Uterus (tissue), 3 donors: ENCODE measurements at regions not wholly inside any gene's neighbourhood (a gene's known extent, or its start where the extent isn't known, plus 50 kb on each side); places are given as distances from the start of the nearest gene placed in this dataset.

ENCODE experiments used
- DNase-seq, 2 donors: peaks; one replicate each; pipeline ENCODE4 v3.0.0-alpha.2; 2019 to 2020
- H3K27ac ChIP-seq, 2 donors: fragments of 200-600 bp; sonication (generic); 1 replicate in 1 of 2; 2 replicates in 1 of 2; pipeline ENCODE4 v1.5.1; 2016 to 2018
- H3K27me3 ChIP-seq, 2 donors: fragments of 200-600 bp; sonication (generic); one replicate each; pipeline ENCODE4 v1.5.1; 2018 to 2019; ENCODE audit warnings: control low read depth in 1 of 2
- H3K36me3 ChIP-seq, 2 donors: fragments of 200-600 bp; sonication (generic); one replicate each; pipeline ENCODE4 v1.5.1; 2019; ENCODE audit warnings: control low read depth in 1 of 2
- H3K4me1 ChIP-seq, 2 donors: fragments of 200-600 bp; sonication (generic); one replicate each; pipeline ENCODE4 v1.5.1; 2018 to 2019; ENCODE audit warnings: control low read depth in 1 of 2
- H3K4me3 ChIP-seq, 2 donors: fragments of 200-600 bp; sonication (generic); 1 replicate in 1 of 2; 2 replicates in 1 of 2; pipeline ENCODE4 v1.5.1; 2018 to 2019; ENCODE audit warnings: mild to moderate bottlenecking in 1 of 2
- H3K9me3 ChIP-seq, 2 donors: fragments of 200-600 bp; sonication (generic); one replicate each; pipeline ENCODE4 v1.5.1; 2019; ENCODE audit warnings: control low read depth in 1 of 2
- CTCF ChIP-seq, 4 experiments: fragments of 200-600 bp in 2 of 4; fragments of 450-650 bp in 2 of 4; sonication (generic) in 2 of 4; IDR thresholded peaks; one replicate each; pipeline ENCODE4 v1.5.1; 2016 to 2019; ENCODE audit warnings: antibody characterized with exemption in 4 of 4, mild to moderate bottlenecking in 2 of 4, moderate library complexity in 1 of 4
- POLR2A ChIP-seq, 2 donors: fragments of 450-650 bp; IDR thresholded peaks; one replicate each; pipeline ENCODE4 v1.6.1; 2016; ENCODE audit warnings: antibody characterized with exemption in 2 of 2, mild to moderate bottlenecking in 1 of 2, moderate library complexity in 1 of 2
- intact Hi-C: fragments of 100-400 bp; cut with DNase I; formaldehyde crosslinking; loops from one replicate; pipeline ENCODE4 v1.15.1; 2023; ENCODE audit warnings: low total_unique reads
- donor health status: DM: yes; HTN: yes; CAD: no.

GRCh38 chr5:88426441-88426840 lies 157.8 kb upstream of the TMEM161B start:
- Histone ChIP-seq H3K36me3 (no peaks in the 10 kb centered on the region), H3K27ac (no peak overlapping the region), H3K4me1 (no peaks in the 10 kb centered on the region), H3K27me3 (no peaks in the 10 kb centered on the region), H3K4me3 (no peak overlapping the region), H3K9me3 (no peaks in the 10 kb centered on the region)
- no peak for DNase-seq
- TF ChIP-seq POLR2A (IDR thresholded peaks at IDR 0.05) (no peak), CTCF (IDR thresholded peaks at IDR 0.05) (no peak)
- intact Hi-C loops = no loop called here

GRCh38 chr5:88425124-88425523 lies 156.5 kb upstream of the TMEM161B start:
- Histone ChIP-seq H3K36me3 (no peaks in the 10 kb centered on the region), H3K9me3 (no peaks in the 10 kb centered on the region), H3K27me3 (no peaks in the 10 kb centered on the region), H3K27ac (no peak overlapping the region), H3K4me3 (no peak overlapping the region), H3K4me1 (no peaks in the 10 kb centered on the region)
- TF ChIP-seq CTCF (IDR thresholded peaks at IDR 0.05) (no peak), POLR2A (IDR thresholded peaks at IDR 0.05) (no peak)
- DNase-seq = no peak
- intact Hi-C loops = no loop called here

- no peak for DNase-seq
- no peaks in the 10 kb centered on the region for H3K36me3 ChIP-seq
- intact Hi-C loops = no loop called here
- no peaks in the 10 kb centered on the region for H3K4me1 ChIP-seq
- no peak overlapping the region for H3K4me3 ChIP-seq
- no peaks in the 10 kb centered on the region for H3K27me3 ChIP-seq
- no peak for TF ChIP-seq POLR2A (IDR thresholded peaks at IDR 0.05)
- no peak for TF ChIP-seq CTCF (IDR thresholded peaks at IDR 0.05)
- no peak overlapping the region for H3K27ac ChIP-seq
- H3K9me3 ChIP-seq = no peaks in the 10 kb centered on the region
Measured at GRCh38 chr5:88419931-88420330, 151.3 kb upstream of the TMEM161B start.

GRCh38 chr5:88407341-88407740 lies 138.7 kb upstream of the TMEM161B start:
- intact Hi-C loops = no loop called here
- H3K27me3 ChIP-seq = no peaks in the 10 kb centered on the region
- H3K36me3 ChIP-seq = no peaks in the 10 kb centered on the region
- no peaks in the 10 kb centered on the region for H3K4me1 ChIP-seq
- no peak for DNase-seq
- TF ChIP-seq CTCF (IDR thresholded peaks at IDR 0.05) = no peak
- TF ChIP-seq POLR2A (IDR thresholded peaks at IDR 0.05) = no peak
- no peak overlapping the region for H3K27ac ChIP-seq
- no peaks in the 10 kb centered on the region for H3K9me3 ChIP-seq
- no peak overlapping the region for H3K4me3 ChIP-seq

- no peaks in the 10 kb centered on the region for H3K9me3 ChIP-seq
- H3K4me1 ChIP-seq = no peaks in the 10 kb centered on the region
- no peak for TF ChIP-seq CTCF (IDR thresholded peaks at IDR 0.05)
- TF ChIP-seq POLR2A (IDR thresholded peaks at IDR 0.05) = no peak
- H3K4me3 ChIP-seq = no peak overlapping the region
- no peak overlapping the region for H3K27ac ChIP-seq
- H3K36me3 ChIP-seq = no peaks in the 10 kb centered on the region
- intact Hi-C loops = no loop called here
- no peaks in the 10 kb centered on the region for H3K27me3 ChIP-seq
- no peak for DNase-seq
Measured at GRCh38 chr5:88405783-88406182, 137.1 kb upstream of the TMEM161B start.
